ENCODE measurements at regions not wholly inside any gene's neighbourhood (a gene's known extent, or its start where the extent isn't known, plus 50 kb on each side); places are given as distances from the start of the nearest gene placed in this dataset.

- Histone ChIP-seq H3K27me3 (ENCODE audit: insufficient read depth, low read depth, low read length) (no peaks in the 10 kb centered on the region), H3K4me2 (ENCODE audit: low read length) (peak overlapping the region; percentile 1), H3F3A (ENCODE audit: insufficient read depth, low read length, poor library complexity, severe bottlenecking) (no peaks in the 10 kb centered on the region), H2AFZ (ENCODE audit: low read depth, low read length) (peak overlapping the region; percentile 22), H4K20me1 (ENCODE audit: insufficient read depth) (no peaks in the 10 kb centered on the region), H3K4me3 (ENCODE audit: low read length) (peak overlapping the region; percentile 7), H3K9me2 (ENCODE audit: insufficient read depth, low read length) (no peaks in the 10 kb centered on the region), H3K36me3 (ENCODE audit: insufficient read depth, low read length) (no peaks in the 10 kb centered on the region), H3K27ac (ENCODE audit: low read length) (peak overlapping the region; percentile 81), H3K9me3 (ENCODE audit: low read length) (no peaks in the 10 kb centered on the region), H3K79me2 (replicated peaks; ENCODE audit: insufficient read depth, low read length) (no peaks in the 10 kb centered on the region), H3K9ac (ENCODE audit: low read length) (peak overlapping the region; percentile 10)
- TF ChIP-seq CTCF (IDR thresholded peaks at IDR 0.05; ENCODE audit: poor library complexity, severe bottlenecking) (no peak), EP300 (conservative IDR thresholded peaks at IDR 0.05; ENCODE audit: poor library complexity, severe bottlenecking) (peak; percentile 88), POLR2AphosphoS5 (IDR thresholded peaks at IDR 0.05) (peak; percentile 72)
Measured at GRCh38 chr5:63837437-63837836, 124.8 kb downstream of the HTR1A start.

- Histone ChIP-seq H2AFZ (ENCODE audit: low read depth, low read length) (no peak overlapping the region), H3K27ac (ENCODE audit: low read length) (no peak overlapping the region), H4K20me1 (ENCODE audit: insufficient read depth) (no peaks in the 10 kb centered on the region), H3K4me3 (ENCODE audit: low read length) (no peak overlapping the region), H3K27me3 (ENCODE audit: insufficient read depth, low read depth, low read length) (no peaks in the 10 kb centered on the region), H3F3A (ENCODE audit: insufficient read depth, low read length, poor library complexity, severe bottlenecking) (no peaks in the 10 kb centered on the region), H3K9ac (ENCODE audit: low read length) (no peak overlapping the region), H3K9me3 (ENCODE audit: low read length) (no peaks in the 10 kb centered on the region), H3K36me3 (ENCODE audit: insufficient read depth, low read length) (no peaks in the 10 kb centered on the region), H3K9me2 (ENCODE audit: insufficient read depth, low read length) (no peaks in the 10 kb centered on the region), H3K79me2 (replicated peaks; ENCODE audit: insufficient read depth, low read length) (no peaks in the 10 kb centered on the region), H3K4me2 (ENCODE audit: low read length) (no peak overlapping the region)
- TF ChIP-seq RAD21 (conservative IDR thresholded peaks at IDR 0.05) (no peak), TAF1 (IDR thresholded peaks at IDR 0.05; ENCODE audit: low read depth) (no peak), EP300 (conservative IDR thresholded peaks at IDR 0.05; ENCODE audit: poor library complexity, severe bottlenecking) (no peak), EZH2 (IDR thresholded peaks at IDR 0.05; ENCODE audit: borderline replicate concordance, insufficient read depth, low read length, poor library complexity, severe bottlenecking) (no peak), MXI1 (conservative IDR thresholded peaks at IDR 0.05; ENCODE audit: poor library complexity, severe bottlenecking) (no peak), CTCF (IDR thresholded peaks at IDR 0.05; ENCODE audit: poor library complexity, severe bottlenecking) (no peak), POLR2AphosphoS5 (IDR thresholded peaks at IDR 0.05) (no peak), SMC3 (conservative IDR thresholded peaks at IDR 0.05; ENCODE audit: poor library complexity) (no peak)
- TF ChIP-seq, protein P1, sequence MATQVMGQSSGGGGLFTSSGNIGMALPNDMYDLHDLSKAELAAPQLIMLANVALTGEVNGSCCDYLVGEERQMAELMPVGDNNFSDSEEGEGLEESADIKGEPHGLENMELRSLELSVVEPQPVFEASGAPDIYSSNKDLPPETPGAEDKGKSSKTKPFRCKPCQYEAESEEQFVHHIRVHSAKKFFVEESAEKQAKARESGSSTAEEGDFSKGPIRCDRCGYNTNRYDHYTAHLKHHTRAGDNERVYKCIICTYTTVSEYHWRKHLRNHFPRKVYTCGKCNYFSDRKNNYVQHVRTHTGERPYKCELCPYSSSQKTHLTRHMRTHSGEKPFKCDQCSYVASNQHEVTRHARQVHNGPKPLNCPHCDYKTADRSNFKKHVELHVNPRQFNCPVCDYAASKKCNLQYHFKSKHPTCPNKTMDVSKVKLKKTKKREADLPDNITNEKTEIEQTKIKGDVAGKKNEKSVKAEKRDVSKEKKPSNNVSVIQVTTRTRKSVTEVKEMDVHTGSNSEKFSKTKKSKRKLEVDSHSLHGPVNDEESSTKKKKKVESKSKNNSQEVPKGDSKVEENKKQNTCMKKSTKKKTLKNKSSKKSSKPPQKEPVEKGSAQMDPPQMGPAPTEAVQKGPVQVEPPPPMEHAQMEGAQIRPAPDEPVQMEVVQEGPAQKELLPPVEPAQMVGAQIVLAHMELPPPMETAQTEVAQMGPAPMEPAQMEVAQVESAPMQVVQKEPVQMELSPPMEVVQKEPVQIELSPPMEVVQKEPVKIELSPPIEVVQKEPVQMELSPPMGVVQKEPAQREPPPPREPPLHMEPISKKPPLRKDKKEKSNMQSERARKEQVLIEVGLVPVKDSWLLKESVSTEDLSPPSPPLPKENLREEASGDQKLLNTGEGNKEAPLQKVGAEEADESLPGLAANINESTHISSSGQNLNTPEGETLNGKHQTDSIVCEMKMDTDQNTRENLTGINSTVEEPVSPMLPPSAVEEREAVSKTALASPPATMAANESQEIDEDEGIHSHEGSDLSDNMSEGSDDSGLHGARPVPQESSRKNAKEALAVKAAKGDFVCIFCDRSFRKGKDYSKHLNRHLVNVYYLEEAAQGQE (IDR thresholded peaks at IDR 0.05; ENCODE audit: borderline replicate concordance): no peak
Measured at GRCh38 chr5:63831381-63831780, 130.9 kb downstream of the HTR1A start.
